ENCODE measurements at regions not wholly inside any gene's neighbourhood (a gene's known extent, or its start where the extent isn't known, plus 50 kb on each side); places are given as distances from the start of the nearest gene placed in this dataset.
"Not testable (repeated sequence)": the region's sequence is repeated elsewhere in the genome, so short reads cannot be mapped to it uniquely, and the experiment has no call there.

DNA sequence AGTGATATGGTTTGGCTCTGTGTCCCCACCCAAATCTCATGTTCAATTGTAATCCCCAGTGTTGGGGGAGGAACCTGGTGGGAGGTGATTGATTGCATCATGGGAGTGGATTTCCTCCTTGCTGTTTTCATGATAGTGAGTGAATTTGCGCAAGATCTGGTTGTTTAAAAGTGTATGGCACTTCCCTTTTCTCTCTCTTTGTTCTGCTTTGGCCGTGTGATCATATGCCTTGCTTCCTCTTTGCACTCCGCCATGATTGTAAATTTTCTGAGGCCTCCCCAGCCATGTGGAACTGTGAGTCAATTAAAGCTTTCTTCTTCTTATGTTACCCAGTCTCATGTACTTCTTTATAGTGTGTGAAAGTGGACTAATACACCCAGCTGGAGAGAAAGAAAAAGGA is 113.0 kb upstream of the AADAT start:
- Histone ChIP-seq H3K27ac (no peak overlapping the region), H3K4me3 (no peak overlapping the region), H3K36me3 (no peaks in the 10 kb centered on the region), H3K27me3 (no peaks in the 10 kb centered on the region), H3K9me3 (no peaks in the 10 kb centered on the region), H3K4me1 (no peaks in the 10 kb centered on the region)
- no peak for DNase-seq
- intact Hi-C loops (cut with DNase I), result no loop called here
- 52 to 59% methylated on average over 3 of the region's 3 CpGs for whole genome bisulfite sequencing, 2 donors
- TF ChIP-seq POLR2A (IDR thresholded peaks at IDR 0.05) (no peak), CTCF (IDR thresholded peaks at IDR 0.05) (no peak)

DNA sequence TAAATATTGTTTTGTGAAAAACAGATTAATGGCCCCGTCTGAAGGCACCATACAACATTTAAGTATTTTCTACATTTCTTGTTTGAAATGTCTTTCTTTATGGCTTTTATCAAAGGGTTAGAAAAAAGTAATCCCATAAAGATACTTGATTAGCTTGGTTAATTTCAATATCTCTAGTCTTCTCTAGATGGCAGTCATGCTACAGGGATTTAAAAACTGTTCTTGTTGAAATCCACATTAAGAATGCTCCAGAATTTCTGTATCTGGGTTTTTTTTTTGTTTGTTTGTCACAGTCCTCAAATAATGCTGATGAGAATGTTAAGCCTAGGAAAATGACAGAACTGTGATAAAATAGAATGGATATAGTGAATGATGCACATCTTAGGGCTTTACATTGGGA is 109.0 kb upstream of the AADAT start:
- H3K9me3 ChIP-seq, result no peaks in the 10 kb centered on the region
- intact Hi-C loops (cut with DNase I), result no loop called here
- H3K27me3 ChIP-seq, result no peaks in the 10 kb centered on the region
- H3K27ac ChIP-seq, result no peak overlapping the region
- no peak for DNase-seq
- no peak overlapping the region for H3K4me3 ChIP-seq
- 28 to 48% methylated on average over 1 of the region's 1 CpG for WGBS, 2 donors
- TF ChIP-seq CTCF (IDR thresholded peaks at IDR 0.05) (peak in 4 of 6 experiments; percentile 12 to 54 (median 24)), POLR2A (IDR thresholded peaks at IDR 0.05) (no peak)
- no peaks in the 10 kb centered on the region for H3K36me3 ChIP-seq
- H3K4me1 ChIP-seq, result peaks cover 0 to 17% (median 6%) of the 10 kb centered on the region in 3 donors

- H3K27me3 ChIP-seq; H3K4me3 ChIP-seq; H3K9me3 ChIP-seq; DNase-seq; H3K36me3 ChIP-seq; intact Hi-C loops (cut with DNase I); H3K27ac ChIP-seq: not testable (repeated sequence)
- peaks cover 0 to 36% (median 6%) of the 10 kb centered on the region in 3 donors for H3K4me1 ChIP-seq
- 36 to 44% methylated on average over 2 of the region's 2 CpGs for WGBS, 2 donors
Measured at GRCh38 chr4:170194794-170195193, 105.0 kb upstream of the AADAT start.

DNA sequence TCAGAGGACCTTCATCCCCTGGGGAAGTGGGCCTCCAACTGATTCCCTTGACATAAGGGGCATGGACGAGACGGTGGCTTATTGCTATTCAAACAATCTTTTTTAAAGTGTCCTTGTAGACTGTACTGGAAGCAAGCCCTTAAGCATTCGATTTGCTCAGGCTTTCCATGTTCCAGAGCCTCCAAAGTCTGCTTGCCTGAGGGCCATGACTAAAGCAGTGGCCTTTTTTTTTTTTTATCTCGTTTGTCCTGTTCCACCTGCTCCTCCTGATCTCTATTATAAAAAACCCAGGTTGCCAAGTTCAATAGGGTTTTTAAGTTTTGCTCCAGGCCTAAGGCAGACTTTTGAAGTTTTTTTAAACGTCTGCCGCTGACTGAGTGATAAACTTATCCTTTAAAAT is 103.7 kb upstream of the AADAT start:
- Histone ChIP-seq H3K4me1 (peaks cover 0 to 36% (median 6%) of the 10 kb centered on the region in 3 donors), H3K36me3 (no peaks in the 10 kb centered on the region), H3K27ac (peak overlapping the region in 1 of 4 donors; percentile 6), H3K4me3 (no peak overlapping the region), H3K27me3 (no peaks in the 10 kb centered on the region), H3K9me3 (no peaks in the 10 kb centered on the region)
- no peak for DNase-seq
- WGBS, 2 donors, result 26 to 46% methylated on average over 6 of the region's 6 CpGs
- intact Hi-C loops (cut with DNase I), result no loop called here
- TF ChIP-seq POLR2A (IDR thresholded peaks at IDR 0.05) (no peak), CTCF (IDR thresholded peaks at IDR 0.05) (no peak)

GRCh38 chr4:170190265-170190664 is 100.5 kb upstream of the AADAT start:
- intact Hi-C loops (cut with DNase I), result no loop called here
- no peaks in the 10 kb centered on the region for H3K36me3 ChIP-seq
- H3K9me3 ChIP-seq, result no peaks in the 10 kb centered on the region
- 43 to 74% methylated on average over 1 of the region's 1 CpG for WGBS, 2 donors
- no peaks in the 10 kb centered on the region for H3K27me3 ChIP-seq
- DNase-seq, result no peak
- H3K27ac ChIP-seq, result no peak overlapping the region
- H3K4me1 ChIP-seq, result peaks cover 0 to 34% (median 6%) of the 10 kb centered on the region in 3 donors
- no peak overlapping the region for H3K4me3 ChIP-seq
- TF ChIP-seq POLR2A (IDR thresholded peaks at IDR 0.05), result no peak
- no peak for TF ChIP-seq CTCF (IDR thresholded peaks at IDR 0.05)

- no peaks in the 10 kb centered on the region for H3K4me1 ChIP-seq
- H3K9me3 ChIP-seq, result no peaks in the 10 kb centered on the region
- no peak overlapping the region for H3K27ac ChIP-seq
- no peak overlapping the region for H3K4me3 ChIP-seq
- WGBS, 2 donors, result 31 to 70% methylated on average over 1 of the region's 1 CpG
- no peak for DNase-seq
- intact Hi-C loops (cut with DNase I), result no loop called here
- no peak for TF ChIP-seq CTCF (IDR thresholded peaks at IDR 0.05)
- H3K36me3 ChIP-seq, result no peaks in the 10 kb centered on the region
- no peaks in the 10 kb centered on the region for H3K27me3 ChIP-seq
Measured at GRCh38 chr4:170170861-170171260, 81.1 kb upstream of the AADAT start.

Measured in esophagus squamous epithelium (tissue), 5 donors.